Neural crest cell (in vitro differentiated cells): ENCODE measurements at regions not wholly inside any gene's neighbourhood (a gene's known extent, or its start where the extent isn't known, plus 50 kb on each side); places are given as distances from the start of the nearest gene placed in this dataset.

Experiments
- DNase-seq: peaks from one replicate; pipeline ENCODE4 v3.0.0; 2021; ENCODE audit warnings: low read depth, mixed read lengths, low spot score
- H3K27ac Mint-ChIP-seq: one replicate; pipeline ENCODE4 v1.8.0; 2021; ENCODE audit warnings: mild to moderate bottlenecking, mixed read lengths; ENCODE audit not compliant: unreplicated experiment
- H3K27me3 Mint-ChIP-seq: 2 replicates; pipeline ENCODE4 v1.8.0; 2021; ENCODE audit warnings: low read depth, mild to moderate bottlenecking, mixed read lengths
- H3K36me3 Mint-ChIP-seq: 2 replicates; pipeline ENCODE4 v1.8.0; 2021; ENCODE audit warnings: low read depth, mild to moderate bottlenecking, mixed read lengths
- H3K4me1 Mint-ChIP-seq: 2 replicates; pipeline ENCODE4 v1.8.0; 2021; ENCODE audit warnings: mixed read lengths
- H3K4me3 Mint-ChIP-seq: one replicate; pipeline ENCODE4 v1.8.0; 2021; ENCODE audit warnings: mild to moderate bottlenecking, mixed read lengths
- H3K9me3 Mint-ChIP-seq: 2 replicates; pipeline ENCODE4 v1.8.0; 2021; ENCODE audit warnings: mixed read lengths
- CTCF ChIP-seq: fragments of 200-600 bp; sonication (generic); conservative IDR thresholded peaks from 2 replicates; pipeline ENCODE4 v1.5.0; 2021; ENCODE audit warnings: antibody characterized with exemption, mild to moderate bottlenecking

DNA sequence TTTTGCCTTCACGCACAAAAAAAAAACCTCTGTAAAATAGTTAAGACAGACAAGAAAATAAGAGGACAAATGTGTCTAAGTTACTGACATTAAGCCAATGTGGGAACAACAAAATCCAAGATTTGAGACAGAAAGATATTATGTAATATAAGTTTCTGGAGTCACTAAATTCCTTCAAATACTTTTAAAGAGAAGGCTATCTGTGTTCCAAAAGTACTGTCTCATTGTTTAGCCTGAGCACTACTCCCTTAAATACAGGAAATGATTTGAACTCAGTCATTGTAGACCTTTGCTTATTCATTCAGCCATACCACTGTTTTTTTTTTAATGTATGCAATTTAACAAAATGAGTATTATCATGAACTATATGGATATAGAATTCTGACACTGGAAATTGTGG is 82.7 kb upstream of the KITLG start:
- H3K36me3 Mint-ChIP-seq: no peaks in the 10 kb centered on the region
- no peaks in the 10 kb centered on the region for H3K9me3 Mint-ChIP-seq
- no peak overlapping the region for H3K4me3 Mint-ChIP-seq
- no peaks in the 10 kb centered on the region for H3K27me3 Mint-ChIP-seq
- TF ChIP-seq CTCF: no peak
- H3K4me1 Mint-ChIP-seq: peaks cover 4% of the 10 kb centered on the region
- H3K27ac Mint-ChIP-seq: no peak overlapping the region
- no peak for DNase-seq

DNA sequence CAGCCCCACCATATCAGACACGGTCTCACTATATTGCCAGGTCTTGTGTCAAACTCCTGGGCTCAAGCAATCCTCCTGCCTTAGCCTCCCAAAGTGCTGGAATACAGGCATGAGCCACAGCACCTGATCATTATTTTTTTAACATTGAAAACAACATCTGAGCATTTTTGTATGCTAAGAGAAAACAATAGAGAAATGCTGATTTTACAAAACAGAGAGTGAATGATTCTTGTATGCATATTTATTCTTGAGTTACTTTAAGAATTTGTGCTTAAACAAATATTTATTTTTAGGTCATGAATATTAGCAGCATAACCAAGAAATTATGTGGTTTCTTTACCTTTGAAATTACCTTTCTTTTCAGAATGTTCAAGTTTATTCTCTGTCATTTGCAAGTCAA is 81.8 kb upstream of the KITLG start:
- Mint-ChIP-seq H3K4me1 (peaks cover 4% of the 10 kb centered on the region), H3K27ac (no peak overlapping the region), H3K4me3 (no peak overlapping the region), H3K27me3 (no peaks in the 10 kb centered on the region), H3K9me3 (no peaks in the 10 kb centered on the region), H3K36me3 (no peaks in the 10 kb centered on the region)
- no peak for TF ChIP-seq CTCF
- DNase-seq: no peak

DNA sequence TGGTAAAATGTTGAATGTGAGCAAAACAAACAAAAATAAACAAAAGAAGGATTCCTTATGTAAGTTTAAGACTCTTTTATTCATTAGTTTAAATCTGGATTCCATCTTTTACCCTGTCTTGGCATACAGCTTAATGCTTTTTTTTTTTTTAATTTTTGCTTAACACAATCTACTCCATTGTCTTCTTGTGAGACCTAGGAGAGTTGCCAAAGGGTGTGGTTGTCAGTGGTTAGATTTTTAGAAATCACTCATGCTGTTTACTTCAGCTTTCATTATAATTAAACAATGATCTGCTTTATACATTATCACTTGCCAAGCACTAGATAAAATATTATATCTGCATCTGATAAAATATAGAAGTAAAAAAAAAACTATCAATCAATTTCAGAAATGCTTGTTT is 77.7 kb upstream of the KITLG start:
- no peaks in the 10 kb centered on the region for H3K27me3 Mint-ChIP-seq
- no peaks in the 10 kb centered on the region for H3K9me3 Mint-ChIP-seq
- H3K4me1 Mint-ChIP-seq: no peaks in the 10 kb centered on the region
- no peak overlapping the region for H3K27ac Mint-ChIP-seq
- no peak for TF ChIP-seq CTCF
- H3K4me3 Mint-ChIP-seq: no peak overlapping the region
- DNase-seq: no peak
- no peaks in the 10 kb centered on the region for H3K36me3 Mint-ChIP-seq

GRCh38 chr12:88650715-88651114 is 70.4 kb upstream of the KITLG start:
- Mint-ChIP-seq H3K36me3 (no peaks in the 10 kb centered on the region), H3K27me3 (no peaks in the 10 kb centered on the region), H3K27ac (no peak overlapping the region), H3K9me3 (no peaks in the 10 kb centered on the region), H3K4me3 (no peak overlapping the region), H3K4me1 (no peaks in the 10 kb centered on the region)
- no peak for TF ChIP-seq CTCF
- no peak for DNase-seq

DNA sequence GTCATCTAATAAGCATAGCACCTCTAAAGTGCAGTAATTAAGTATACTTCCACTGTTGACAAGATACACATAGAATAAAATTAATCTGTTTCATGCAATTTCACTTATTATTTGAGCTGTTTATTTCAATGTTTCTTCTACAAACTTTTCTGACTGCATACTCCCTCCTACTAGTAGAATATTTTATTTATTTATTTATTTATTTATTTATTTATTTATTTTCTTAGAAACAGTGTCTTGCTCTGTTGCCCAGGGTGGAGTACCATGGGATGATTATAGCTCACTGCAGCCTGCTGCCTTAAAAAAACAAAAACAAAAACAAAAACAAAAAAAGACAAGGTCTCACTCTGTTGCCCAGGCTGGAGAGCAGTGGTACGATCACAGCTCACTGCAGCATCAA is 68.4 kb upstream of the KITLG start:
- no peak overlapping the region for H3K4me3 Mint-ChIP-seq
- H3K27ac Mint-ChIP-seq: no peak overlapping the region
- no peaks in the 10 kb centered on the region for H3K4me1 Mint-ChIP-seq
- H3K9me3 Mint-ChIP-seq: no peaks in the 10 kb centered on the region
- DNase-seq: no peak
- TF ChIP-seq CTCF: no peak
- no peaks in the 10 kb centered on the region for H3K27me3 Mint-ChIP-seq
- no peaks in the 10 kb centered on the region for H3K36me3 Mint-ChIP-seq

DNA sequence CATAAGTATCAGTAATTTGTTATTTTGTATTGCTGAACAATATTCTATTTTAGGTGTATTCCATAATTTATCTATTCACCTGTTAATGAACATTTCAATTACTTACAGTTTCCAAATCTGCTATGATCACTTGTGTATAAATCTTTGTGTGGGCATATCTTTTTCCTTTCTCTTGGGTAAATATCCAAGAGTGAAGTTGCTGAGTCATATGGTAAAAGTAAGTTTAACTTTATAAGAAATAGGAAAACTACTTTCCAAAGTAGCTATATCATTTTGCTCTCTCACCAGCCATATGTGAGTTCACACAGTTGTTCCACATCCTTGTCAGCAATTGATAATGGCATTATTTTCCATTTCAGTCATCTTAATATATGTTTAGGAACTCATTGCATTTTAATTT is 66.6 kb upstream of the KITLG start:
- Mint-ChIP-seq H3K4me1 (no peaks in the 10 kb centered on the region), H3K27ac (no peak overlapping the region), H3K27me3 (no peaks in the 10 kb centered on the region), H3K9me3 (no peaks in the 10 kb centered on the region), H3K36me3 (no peaks in the 10 kb centered on the region), H3K4me3 (no peak overlapping the region)
- no peak for DNase-seq
- TF ChIP-seq CTCF: no peak
